ENCODE measurements at regions not wholly inside any gene's neighbourhood (a gene's known extent, or its start where the extent isn't known, plus 50 kb on each side); places are given as distances from the start of the nearest gene placed in this dataset.

DNA sequence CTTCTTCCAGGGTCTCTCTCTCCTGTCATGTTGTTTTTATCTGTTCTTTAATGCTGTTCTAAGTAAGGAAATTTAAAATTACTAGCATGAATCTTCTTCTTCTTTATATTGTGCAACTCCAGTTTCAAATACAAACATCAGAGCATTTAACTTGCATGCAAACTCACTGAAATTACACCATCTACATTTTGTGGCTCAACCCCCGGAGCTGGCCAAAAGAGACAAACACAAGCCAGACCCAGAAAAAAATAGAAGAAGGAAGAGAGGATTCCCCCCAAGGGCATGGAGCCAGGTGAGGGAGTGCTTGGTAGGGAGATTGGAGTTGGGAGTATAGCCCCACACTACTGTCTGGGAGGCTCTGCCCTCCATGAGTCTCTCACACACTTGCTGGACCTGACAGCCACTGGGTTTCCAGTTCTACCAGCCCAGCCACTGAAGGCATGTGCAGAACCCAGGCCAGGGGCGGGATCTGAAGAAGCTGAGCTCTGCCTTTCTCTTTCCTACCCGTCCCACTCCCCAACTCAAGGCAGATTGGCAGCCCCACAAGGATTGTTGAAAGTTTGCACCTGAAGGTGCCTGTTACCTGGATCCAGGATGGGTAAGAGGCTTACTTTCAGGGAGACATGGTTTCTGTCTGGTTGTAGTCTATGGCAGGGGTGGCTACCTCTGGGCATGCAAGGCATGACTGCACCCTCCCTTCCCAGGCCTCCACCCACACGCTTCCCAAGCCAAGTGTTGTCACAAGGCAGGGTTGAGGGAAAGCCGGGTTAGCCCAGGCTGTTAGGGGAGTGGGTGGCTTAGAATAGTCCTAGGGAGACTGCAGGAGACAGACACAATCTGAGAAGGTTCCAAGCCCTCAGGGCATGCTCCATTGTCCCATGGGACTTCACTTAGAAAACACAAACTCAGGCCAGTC, 297.2 kb downstream of the TGFB2 start:
- ChIA-PET POLR2A (interaction anchor here (0.6 kb wide), 2 partner anchors 37 to 50 kb away, joined by 3 read pairs; no protein-coding TSS in a partner anchor), CTCF (interaction anchor here (0.6 to 1.2 kb wide), 3 partner anchors 9 to 21 kb away, joined by 3 to 4 read pairs (median 3); no protein-coding TSS in a partner anchor)
- intact Hi-C loops (cut with micrococcal nuclease), result no loop called here
- Mint-ChIP-seq H3K27ac (ENCODE audit: low read depth, unreplicated experiment) (peak overlapping the region; percentile 0), H3K4me1 (ENCODE audit: insufficient read depth, unreplicated experiment) (peaks cover 17% of the 10 kb centered on the region), H3K4me3 (ENCODE audit: unreplicated experiment) (no peak overlapping the region), H3K36me3 (ENCODE audit: insufficient read depth, unreplicated experiment) (no peaks in the 10 kb centered on the region), H3K9me3 (ENCODE audit: unreplicated experiment) (peaks cover 9% of the 10 kb centered on the region), H3K27me3 (ENCODE audit: insufficient read depth, unreplicated experiment) (no peaks in the 10 kb centered on the region)
- no TSS peak for BruUV-seq (replicated peaks)
- peak; percentile 66 for DNase-seq (ENCODE audit: unreplicated experiment)
- TF ChIP-seq, protein P1, sequence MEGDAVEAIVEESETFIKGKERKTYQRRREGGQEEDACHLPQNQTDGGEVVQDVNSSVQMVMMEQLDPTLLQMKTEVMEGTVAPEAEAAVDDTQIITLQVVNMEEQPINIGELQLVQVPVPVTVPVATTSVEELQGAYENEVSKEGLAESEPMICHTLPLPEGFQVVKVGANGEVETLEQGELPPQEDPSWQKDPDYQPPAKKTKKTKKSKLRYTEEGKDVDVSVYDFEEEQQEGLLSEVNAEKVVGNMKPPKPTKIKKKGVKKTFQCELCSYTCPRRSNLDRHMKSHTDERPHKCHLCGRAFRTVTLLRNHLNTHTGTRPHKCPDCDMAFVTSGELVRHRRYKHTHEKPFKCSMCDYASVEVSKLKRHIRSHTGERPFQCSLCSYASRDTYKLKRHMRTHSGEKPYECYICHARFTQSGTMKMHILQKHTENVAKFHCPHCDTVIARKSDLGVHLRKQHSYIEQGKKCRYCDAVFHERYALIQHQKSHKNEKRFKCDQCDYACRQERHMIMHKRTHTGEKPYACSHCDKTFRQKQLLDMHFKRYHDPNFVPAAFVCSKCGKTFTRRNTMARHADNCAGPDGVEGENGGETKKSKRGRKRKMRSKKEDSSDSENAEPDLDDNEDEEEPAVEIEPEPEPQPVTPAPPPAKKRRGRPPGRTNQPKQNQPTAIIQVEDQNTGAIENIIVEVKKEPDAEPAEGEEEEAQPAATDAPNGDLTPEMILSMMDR (IDR thresholded peaks at IDR 0.05; ENCODE audit: unreplicated experiment), result no peak

DNA sequence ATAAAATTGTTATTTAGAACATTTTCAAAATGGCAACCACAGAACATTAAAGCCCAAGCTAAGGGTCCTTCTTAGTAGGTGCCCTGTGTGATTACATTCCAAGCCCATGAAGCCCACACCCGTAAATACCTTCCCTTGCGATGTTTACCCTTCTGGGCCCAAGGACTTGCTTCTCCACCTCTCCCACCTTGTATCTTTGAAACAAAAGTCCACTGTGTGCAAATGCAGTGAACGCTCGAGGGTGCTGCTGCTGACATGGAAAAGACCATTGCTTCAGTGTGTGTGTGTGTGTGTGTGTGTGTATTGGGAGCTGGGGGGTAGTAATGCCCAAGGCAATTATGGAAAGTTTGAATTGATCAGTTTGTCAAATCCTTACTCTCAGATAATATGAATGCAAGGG, 298.1 kb downstream of the TGFB2 start:
- intact Hi-C loops (cut with micrococcal nuclease), result no loop called here
- H3K4me3 Mint-ChIP-seq (ENCODE audit: unreplicated experiment), result no peak overlapping the region
- DNase-seq (ENCODE audit: unreplicated experiment), result no peak
- H3K27me3 Mint-ChIP-seq (ENCODE audit: insufficient read depth, unreplicated experiment), result no peaks in the 10 kb centered on the region
- no peak overlapping the region for H3K27ac Mint-ChIP-seq (ENCODE audit: low read depth, unreplicated experiment)
- no peaks in the 10 kb centered on the region for H3K36me3 Mint-ChIP-seq (ENCODE audit: insufficient read depth, unreplicated experiment)
- ChIA-PET POLR2A (interaction anchor here (0.6 to 1.1 kb wide), 4 partner anchors 9 to 300 kb away, joined by 3 to 4 read pairs (median 3); no protein-coding TSS in a partner anchor), CTCF (interaction anchor here (0.6 to 0.9 kb wide), 2 partner anchors 9 to 10 kb away, joined by 3 to 4 read pairs; no protein-coding TSS in a partner anchor)
- no TSS peak for BruUV-seq (replicated peaks)
- H3K4me1 Mint-ChIP-seq (ENCODE audit: insufficient read depth, unreplicated experiment), result peaks cover 17% of the 10 kb centered on the region
- TF ChIP-seq, protein P1 (IDR thresholded peaks at IDR 0.05; ENCODE audit: unreplicated experiment), result no peak
- H3K9me3 Mint-ChIP-seq (ENCODE audit: unreplicated experiment), result peaks cover 9% of the 10 kb centered on the region

DNA sequence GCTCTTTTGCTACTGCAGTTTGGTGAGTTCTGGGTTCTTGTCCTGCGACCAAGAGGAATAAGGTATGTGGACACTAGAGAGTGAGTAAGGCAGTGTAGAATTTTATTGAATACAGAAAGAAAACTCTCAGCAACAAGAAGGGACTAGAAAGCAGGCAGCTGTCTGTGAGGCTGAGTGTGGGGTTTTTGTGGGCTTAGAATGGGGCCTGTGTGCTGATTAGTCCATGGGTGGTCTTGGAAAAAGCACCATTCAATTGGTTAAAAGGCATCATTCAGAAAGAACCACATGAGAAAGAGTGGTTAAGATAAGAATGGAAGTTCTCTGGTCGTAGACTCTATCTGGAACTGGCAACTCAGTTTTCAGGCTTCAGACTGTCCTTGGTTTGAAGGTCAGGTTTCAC, 298.8 kb downstream of the TGFB2 start:
- Mint-ChIP-seq H3K4me1 (ENCODE audit: insufficient read depth, unreplicated experiment) (peaks cover 17% of the 10 kb centered on the region), H3K9me3 (ENCODE audit: unreplicated experiment) (peaks cover 9% of the 10 kb centered on the region), H3K36me3 (ENCODE audit: insufficient read depth, unreplicated experiment) (no peaks in the 10 kb centered on the region), H3K27me3 (ENCODE audit: insufficient read depth, unreplicated experiment) (no peaks in the 10 kb centered on the region), H3K4me3 (ENCODE audit: unreplicated experiment) (no peak overlapping the region), H3K27ac (ENCODE audit: low read depth, unreplicated experiment) (no peak overlapping the region)
- BruUV-seq (replicated peaks), result no TSS peak
- ChIA-PET POLR2A (interaction anchor here (0.6 to 1.1 kb wide), 3 partner anchors 9 to 45 kb away, joined by 3 to 4 read pairs (median 3); no protein-coding TSS in a partner anchor), CTCF (interaction anchor here (0.6 to 0.9 kb wide), 2 partner anchors 9 to 10 kb away, joined by 3 to 4 read pairs; no protein-coding TSS in a partner anchor)
- intact Hi-C loops (cut with micrococcal nuclease), result no loop called here
- TF ChIP-seq, protein P1 (IDR thresholded peaks at IDR 0.05; ENCODE audit: unreplicated experiment), result no peak
- no peak for DNase-seq (ENCODE audit: unreplicated experiment)

DNA sequence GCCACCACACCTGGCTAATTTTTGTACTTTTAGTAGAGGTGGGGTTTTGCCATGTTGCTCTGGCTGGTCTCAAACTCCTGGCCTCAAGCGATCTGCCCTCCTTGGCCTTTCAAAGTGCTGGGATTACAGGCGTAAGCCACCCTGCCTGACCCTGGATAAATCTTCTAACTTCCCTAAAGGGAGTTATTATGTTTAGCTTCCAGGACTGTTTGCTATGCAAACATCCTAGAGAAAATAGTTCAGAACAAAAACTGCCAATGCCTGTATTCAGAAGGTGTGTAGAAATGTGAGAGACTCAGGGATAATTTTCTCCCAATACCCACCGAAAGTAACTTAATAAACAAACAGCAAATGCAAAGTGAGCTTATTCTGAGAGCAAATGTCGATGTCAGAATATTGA, 301.2 kb downstream of the TGFB2 start:
- DNase-seq (ENCODE audit: unreplicated experiment), result no peak
- intact Hi-C loops (cut with micrococcal nuclease), result no loop called here
- H3K9me3 Mint-ChIP-seq (ENCODE audit: unreplicated experiment), result no peaks in the 10 kb centered on the region
- CTCF ChIA-PET, result interaction anchor here (0.7 to 1.2 kb wide), 5 partner anchors 9 to 336 kb away, joined by 3 to 4 read pairs (median 3); no protein-coding TSS in a partner anchor
- no TSS peak for BruUV-seq (replicated peaks)
- no peak overlapping the region for H3K27ac Mint-ChIP-seq (ENCODE audit: low read depth, unreplicated experiment)
- no peak overlapping the region for H3K4me3 Mint-ChIP-seq (ENCODE audit: unreplicated experiment)
- H3K36me3 Mint-ChIP-seq (ENCODE audit: insufficient read depth, unreplicated experiment), result no peaks in the 10 kb centered on the region
- H3K4me1 Mint-ChIP-seq (ENCODE audit: insufficient read depth, unreplicated experiment), result peaks cover 12% of the 10 kb centered on the region
- TF ChIP-seq, protein P1 (IDR thresholded peaks at IDR 0.05; ENCODE audit: unreplicated experiment), result no peak
- POLR2A ChIA-PET, result interaction anchor here (0.6 to 0.9 kb wide), 3 partner anchors 8 to 431 kb away, joined by 3 read pairs; no protein-coding TSS in a partner anchor
- no peaks in the 10 kb centered on the region for H3K27me3 Mint-ChIP-seq (ENCODE audit: insufficient read depth, unreplicated experiment)
